B cell (primary cell): ENCODE measurements at regions not wholly inside any gene's neighbourhood (a gene's known extent, or its start where the extent isn't known, plus 50 kb on each side); places are given as distances from the start of the nearest gene placed in this dataset.

ENCODE experiments used
- ATAC-seq: fragments of 200-7000 bp; cut with Tn5 transposase; one replicate; pipeline ENCODE4 v1.10.0; 2021; ENCODE audit warnings: low read depth, mild to moderate bottlenecking, moderate number of reproducible peaks, moderate library complexity
- CTCF ChIA-PET: fragments of 350-600 bp; sonication (Branson Sonifier 250); formaldehyde crosslinking; loops from one replicate; lab custom pipeline; 2021; ENCODE audit warnings: antibody characterized with exemption, inconsistent platforms; lab: Charles Lee
- POLR2A ChIA-PET: fragments of 350-600 bp; sonication (Branson Sonifier 250); formaldehyde crosslinking; loops from one replicate; lab custom pipeline; 2021; ENCODE audit warnings: antibody characterized with exemption; lab: Charles Lee
- DNase-seq: peaks from one replicate; pipeline ENCODE4 v3.0.0; 2013
- H2AFZ ChIP-seq: 2 replicates; pipeline ENCODE4 v1.6.1; 2012; ENCODE audit warnings: mild to moderate bottlenecking, low read depth, low read length; ENCODE audit not compliant: insufficient read depth, poor library complexity, severe bottlenecking
- H3K27ac ChIP-seq, 2 donors: 1 replicate in 1 of 2; 2 replicates in 1 of 2; pipeline ENCODE4 v1.5.1; 2012 to 2013; ENCODE audit warnings: low read length in 2 of 2, mild to moderate bottlenecking in 2 of 2, moderate library complexity in 1 of 2
- H3K27me3 ChIP-seq, 4 experiments: fragments of 200-600 bp in 1 of 4; sonication (generic) in 1 of 4; replicated peaks in 1 of 4; 1 replicate in 2 of 4; 2 replicates in 2 of 4; pipeline versions ENCODE4 v1.6.1 to v1.7.0; 2013 to 2016; ENCODE audit warnings: low read length in 3 of 4, mild to moderate bottlenecking in 2 of 4, mixed read lengths in 1 of 4, moderate library complexity in 1 of 4; ENCODE audit not compliant: insufficient read depth in 4 of 4, control insufficient read depth in 3 of 4; ENCODE audit errors: control extremely low read depth in 1 of 4
- H3K36me3 ChIP-seq, 2 experiments: replicated peaks in 1 of 2; 1 replicate in 1 of 2; 2 replicates in 1 of 2; pipeline versions ENCODE4 v1.6.1 to v1.7.1; 2013; ENCODE audit warnings: low read length in 1 of 2; ENCODE audit not compliant: insufficient read depth in 2 of 2, control insufficient read depth in 1 of 2; ENCODE audit errors: control extremely low read depth in 1 of 2, extremely low read depth in 1 of 2
- H3K4me1 ChIP-seq, 2 donors: fragments of 200-600 bp in 1 of 2; sonication (generic) in 1 of 2; 1 replicate in 1 of 2; 2 replicates in 1 of 2; pipeline versions ENCODE4 v1.5.1 to v1.6.1; 2013 to 2017; ENCODE audit warnings: low read length in 2 of 2; ENCODE audit not compliant: control insufficient read depth in 2 of 2, insufficient read depth in 2 of 2
- H3K4me2 ChIP-seq: replicated peaks from 2 replicates; pipeline ENCODE3; 2012; ENCODE audit warnings: mild to moderate bottlenecking, low read depth, low read length; ENCODE audit not compliant: poor library complexity, severe bottlenecking
- H3K4me3 ChIP-seq, 5 experiments: fragments of 200-600 bp in 1 of 5; sonication (generic) in 1 of 5; 1 replicate in 3 of 5; 2 replicates in 2 of 5; pipeline versions ENCODE4 v1.5.1 to v1.7.0; 2011 to 2016; ENCODE audit warnings: low read length in 4 of 5, mild to moderate bottlenecking in 4 of 5, low read depth in 2 of 5, control low read depth in 1 of 5, moderate library complexity in 1 of 5; ENCODE audit not compliant: insufficient read depth in 1 of 5; ENCODE audit errors: control extremely low read depth in 1 of 5, extremely low read depth in 1 of 5
- H3K79me2 ChIP-seq: fragments of 200-600 bp; sonication (generic); one replicate; pipeline ENCODE4 v1.6.0; 2016; ENCODE audit warnings: low read length; ENCODE audit not compliant: control insufficient read depth, insufficient read depth
- H3K9ac ChIP-seq: fragments of 200-600 bp; sonication (generic); 2 replicates; pipeline ENCODE4 v1.6.1; 2017; ENCODE audit warnings: mild to moderate bottlenecking, low read length, moderate library complexity
- H3K9me3 ChIP-seq, 3 donors: one replicate each; pipeline versions ENCODE4 v1.6.1 to v1.7.1; 2013; ENCODE audit warnings: low read length in 2 of 3; ENCODE audit not compliant: control insufficient read depth in 2 of 3, insufficient read depth in 1 of 3; ENCODE audit errors: control extremely low read depth in 1 of 3
- H4K20me1 ChIP-seq: 2 replicates; pipeline ENCODE4 v1.6.0; 2012; ENCODE audit warnings: mild to moderate bottlenecking, low read length; ENCODE audit not compliant: insufficient read depth, control insufficient read depth, poor library complexity, severe bottlenecking
- H3K27ac Mint-ChIP-seq: one replicate; pipeline ENCODE4 v1.8.0; 2021; ENCODE audit warnings: mixed read lengths
- H3K27me3 Mint-ChIP-seq: one replicate; pipeline ENCODE4 v1.8.0; 2021; ENCODE audit warnings: mixed read lengths
- H3K4me1 Mint-ChIP-seq: one replicate; pipeline ENCODE4 v1.8.0; 2021; ENCODE audit warnings: mixed read lengths
- H3K4me3 Mint-ChIP-seq: one replicate; pipeline ENCODE4 v1.8.0; 2021; ENCODE audit warnings: mixed read lengths
- H3K9me3 Mint-ChIP-seq: one replicate; pipeline ENCODE4 v1.8.0; 2022; ENCODE audit warnings: mixed read lengths; ENCODE audit not compliant: insufficient read depth
- CTCF ChIP-seq: fragments of 200-600 bp; IDR thresholded peaks from one replicate; pipeline ENCODE4 v1.8.0; 2022; ENCODE audit warnings: antibody characterized with exemption, mild to moderate bottlenecking
- EZH2 ChIP-seq: IDR thresholded peaks from 2 replicates; pipeline ENCODE4 v1.6.1; 2012; ENCODE audit warnings: borderline replicate concordance, low read depth, mild to moderate bottlenecking, moderate library complexity, low read length; ENCODE audit not compliant: insufficient read depth, poor library complexity, severe bottlenecking
- WGBS: methylation state at CpG from one replicate; pipeline ENCODE4 v1.1.5; 2013; ENCODE audit warnings: missing lambda C conversion rate; ENCODE audit not compliant: insufficient coverage; 5-methylcytosine and 5-hydroxymethylcytosine counted together
- intact Hi-C: fragments of 100-400 bp; cut with micrococcal nuclease; formaldehyde crosslinking; loops from one replicate; pipeline ENCODE4 v1.10.0; 2022

- CTCF ChIA-PET, result no interaction called here
- peaks cover 8% of the 10 kb centered on the region for H3K9me3 Mint-ChIP-seq
- no peak overlapping the region for H3K4me3 Mint-ChIP-seq
- Histone ChIP-seq H3K27me3 (no peaks in the 10 kb centered on the region), H3K9me3 (peaks cover 3 to 7% (median 4%) of the 10 kb centered on the region in 3 donors), H3K36me3 (no peaks in the 10 kb centered on the region), H2AFZ (no peak overlapping the region), H3K4me1 (no peaks in the 10 kb centered on the region), H3K4me2 (no peak overlapping the region), H3K27ac (no peak overlapping the region), H3K79me2 (no peaks in the 10 kb centered on the region), H3K4me3 (no peak overlapping the region), H4K20me1 (no peaks in the 10 kb centered on the region), H3K9ac (no peak overlapping the region)
- H3K4me1 Mint-ChIP-seq, result no peaks in the 10 kb centered on the region
- intact Hi-C loops, result no loop called here
- TF ChIP-seq CTCF (no peak), EZH2 (no peak)
- H3K27ac Mint-ChIP-seq, result no peak overlapping the region
- 100% methylated on average over 1 of the region's 2 CpGs for WGBS
- DNase-seq (no peak), ATAC-seq (no peak)
- POLR2A ChIA-PET, result no interaction called here
- no peaks in the 10 kb centered on the region for H3K27me3 Mint-ChIP-seq
Observed at GRCh38 chr2:9085353-9085752, 81.9 kb upstream of the MBOAT2 start.

GRCh38 chr2:9083287-9083686 lies 79.8 kb upstream of the MBOAT2 start:
- DNase-seq, result no peak
- H2AFZ ChIP-seq, result no peak overlapping the region
- no peaks in the 10 kb centered on the region for H4K20me1 ChIP-seq
- TF ChIP-seq EZH2 (no peak), CTCF (no peak)
- CTCF ChIA-PET, result no interaction called here
- H3K9ac ChIP-seq, result no peak overlapping the region
- H3K79me2 ChIP-seq, result no peaks in the 10 kb centered on the region
- ATAC-seq, result no peak
- WGBS, result 71% methylated on average over 3 of the region's 3 CpGs
- H3K9me3 ChIP-seq, result peaks cover 3 to 7% (median 4%) of the 10 kb centered on the region in 3 donors
- no peaks in the 10 kb centered on the region for H3K4me1 Mint-ChIP-seq
- H3K27me3 ChIP-seq, result no peaks in the 10 kb centered on the region
- no peaks in the 10 kb centered on the region for H3K36me3 ChIP-seq
- H3K4me3 ChIP-seq, result no peak overlapping the region
- no peaks in the 10 kb centered on the region for H3K27me3 Mint-ChIP-seq
- H3K4me3 Mint-ChIP-seq, result no peak overlapping the region
- H3K27ac Mint-ChIP-seq, result no peak overlapping the region
- POLR2A ChIA-PET, result no interaction called here
- H3K9me3 Mint-ChIP-seq, result peaks cover 8% of the 10 kb centered on the region
- no peak overlapping the region for H3K27ac ChIP-seq
- H3K4me1 ChIP-seq, result no peaks in the 10 kb centered on the region
- H3K4me2 ChIP-seq, result no peak overlapping the region
- intact Hi-C loops, result no loop called here
